WTC11 (cell line): ENCODE measurements at regions not wholly inside any gene's neighbourhood (a gene's known extent, or its start where the extent isn't known, plus 50 kb on each side); places are given as distances from the start of the nearest gene placed in this dataset.

Source experiments
- ATAC-seq: fragments of 200-7000 bp; cut with Tn5 transposase; 2 replicates; pipeline ENCODE4 v1.10.0; 2021; ENCODE audit warnings: mild to moderate bottlenecking, moderate library complexity
- CTCF ChIA-PET: fragments of 300-600 bp; sonication (Branson Sonifier 250); formaldehyde crosslinking; loops from one replicate; lab custom pipeline; 2021; ENCODE audit warnings: antibody characterized with exemption; lab: Charles Lee
- POLR2A ChIA-PET: fragments of 350-600 bp; sonication (Branson Sonifier 250); formaldehyde crosslinking; loops from one replicate; lab custom pipeline; 2021; ENCODE audit warnings: antibody characterized with exemption; lab: Charles Lee
- DNase-seq: peaks from one replicate; pipeline ENCODE4 v3.0.0; 2021; ENCODE audit warnings: low spot score
- H3K27ac Mint-ChIP-seq: 2 replicates; pipeline ENCODE4 v1.8.0; 2021; ENCODE audit warnings: mixed read lengths
- H3K27me3 Mint-ChIP-seq: 2 replicates; pipeline ENCODE4 v1.8.0; 2021; ENCODE audit warnings: low read depth, mild to moderate bottlenecking, moderate library complexity, mixed read lengths
- H3K36me3 Mint-ChIP-seq: 2 replicates; pipeline ENCODE4 v1.8.0; 2021; ENCODE audit warnings: mixed read lengths
- H3K4me1 Mint-ChIP-seq: 2 replicates; pipeline ENCODE4 v1.8.0; 2022; ENCODE audit warnings: mixed read lengths
- H3K4me3 Mint-ChIP-seq: 2 replicates; pipeline ENCODE4 v1.8.0; 2021; ENCODE audit warnings: mild to moderate bottlenecking, moderate library complexity, mixed read lengths
- H3K9me3 Mint-ChIP-seq: 2 replicates; pipeline ENCODE4 v1.8.0; 2021; ENCODE audit warnings: mixed read lengths
- EMX1 ChIP-seq: fragments of 250-450 bp; sonication (Bioruptor Pico); IDR thresholded peaks from 2 replicates; pipeline ENCODE4 v1.8.0; 2021; ENCODE audit warnings: mild to moderate bottlenecking
- FOXJ3 ChIP-seq: sonication (generic); formaldehyde crosslinking; IDR thresholded peaks from 2 replicates; pipeline ENCODE4 v1.9.0; 2021; ENCODE audit warnings: missing genetic modification reagents, mild to moderate bottlenecking, borderline replicate concordance
- GRHL2 ChIP-seq: fragments of 250-450 bp; sonication (Bioruptor Pico); IDR thresholded peaks from 2 replicates; pipeline ENCODE4 v1.8.0; 2022; ENCODE audit warnings: mild to moderate bottlenecking, moderate library complexity; ENCODE audit not compliant: insufficient replicate concordance, severe bottlenecking
- GTF2I ChIP-seq: fragments of 250-450 bp; sonication (Bioruptor Pico); conservative IDR thresholded peaks from 2 replicates; pipeline ENCODE4 v1.4.0; 2021; ENCODE audit warnings: mild to moderate bottlenecking
- JAZF1 ChIP-seq: fragments of 250-450 bp; sonication (Bioruptor Pico); IDR thresholded peaks from 2 replicates; pipeline ENCODE4 v1.9.0; 2021; ENCODE audit warnings: moderate library complexity, mild to moderate bottlenecking, inconsistent platforms
- MYBL2 ChIP-seq: sonication (generic); formaldehyde crosslinking; IDR thresholded peaks from 2 replicates; pipeline ENCODE4 v1.8.1; 2023; ENCODE audit warnings: mild to moderate bottlenecking, moderate library complexity, missing genetic modification reagents
- NFATC4 ChIP-seq: fragments of 250-450 bp; sonication (Bioruptor Pico); IDR thresholded peaks from 2 replicates; pipeline ENCODE4 v1.9.0; 2021; ENCODE audit warnings: mild to moderate bottlenecking
- NR2C2 ChIP-seq: sonication (generic); formaldehyde crosslinking; IDR thresholded peaks from 2 replicates; pipeline ENCODE4 v1.8.0; 2022; ENCODE audit warnings: mild to moderate bottlenecking, missing genetic modification reagents
- ZNF121 ChIP-seq: sonication (generic); formaldehyde crosslinking; IDR thresholded peaks from 2 replicates; pipeline ENCODE4 v1.8.0; 2023; ENCODE audit warnings: missing genetic modification reagents
- ZNF263 ChIP-seq: sonication (generic); formaldehyde crosslinking; IDR thresholded peaks from 2 replicates; pipeline ENCODE4 v1.8.1; 2022; ENCODE audit warnings: low read depth, mild to moderate bottlenecking, moderate library complexity, missing genetic modification reagents
- TF ChIP-seq, protein P1 (sequence below): fragments of 200-600 bp; IDR thresholded peaks from 2 replicates; pipeline ENCODE4 v1.8.0; 2022; ENCODE audit warnings: antibody characterized with exemption
- TF ChIP-seq, protein P2 (sequence below): sonication (generic); formaldehyde crosslinking; IDR thresholded peaks from 2 replicates; pipeline ENCODE4 v1.8.1; 2023; ENCODE audit warnings: mild to moderate bottlenecking, missing genetic modification reagents, moderate library complexity
- TF ChIP-seq, protein P3 (sequence below): fragments of 250-450 bp; sonication (Bioruptor Pico); IDR thresholded peaks from 2 replicates; pipeline ENCODE4 v1.8.0; 2021; ENCODE audit warnings: mild to moderate bottlenecking
- TF ChIP-seq, protein P4 (sequence below): fragments of 250-450 bp; sonication (Bioruptor Pico); IDR thresholded peaks from 2 replicates; pipeline ENCODE4 v1.9.0; 2021; ENCODE audit warnings: moderate library complexity, mild to moderate bottlenecking, inconsistent platforms, borderline replicate concordance
- TF ChIP-seq, protein P5 (sequence below): sonication (generic); formaldehyde crosslinking; IDR thresholded peaks from 2 replicates; pipeline ENCODE4 v1.8.0; 2022; ENCODE audit warnings: mild to moderate bottlenecking, missing genetic modification reagents
- TF ChIP-seq, protein P6 (sequence below): sonication (generic); formaldehyde crosslinking; IDR thresholded peaks from 2 replicates; pipeline ENCODE4 v1.8.1; 2022; ENCODE audit warnings: mild to moderate bottlenecking, missing genetic modification reagents, moderate library complexity, borderline replicate concordance
- TF ChIP-seq, protein P7 (sequence below): sonication (generic); formaldehyde crosslinking; conservative IDR thresholded peaks from 2 replicates; pipeline ENCODE4 v1.8.1; 2023; ENCODE audit warnings: mild to moderate bottlenecking, low read depth, missing genetic modification reagents, moderate library complexity

DNA sequence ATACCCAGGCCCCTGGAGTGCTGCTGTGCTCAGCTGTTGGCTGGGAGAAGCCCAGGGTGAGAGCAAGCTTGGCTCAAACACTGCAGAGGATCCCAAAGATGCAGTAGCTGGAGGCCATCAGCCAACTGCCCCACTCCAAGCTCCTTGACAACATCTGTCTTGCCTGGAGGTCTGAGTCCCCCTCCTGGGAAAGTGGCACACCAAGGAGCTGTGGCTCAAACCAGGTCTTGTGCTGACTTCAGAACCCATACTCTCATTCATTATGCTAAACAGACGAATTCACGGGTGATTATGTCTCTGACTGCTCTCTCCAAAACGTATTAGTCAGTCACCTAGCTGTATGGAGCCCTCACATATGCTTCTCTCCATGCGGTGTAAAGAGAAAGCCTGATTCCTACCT lies 206.1 kb downstream of the TTC32 start:
- ATAC-seq (no peak), DNase-seq (no peak)
- TF ChIP-seq, protein P1, sequence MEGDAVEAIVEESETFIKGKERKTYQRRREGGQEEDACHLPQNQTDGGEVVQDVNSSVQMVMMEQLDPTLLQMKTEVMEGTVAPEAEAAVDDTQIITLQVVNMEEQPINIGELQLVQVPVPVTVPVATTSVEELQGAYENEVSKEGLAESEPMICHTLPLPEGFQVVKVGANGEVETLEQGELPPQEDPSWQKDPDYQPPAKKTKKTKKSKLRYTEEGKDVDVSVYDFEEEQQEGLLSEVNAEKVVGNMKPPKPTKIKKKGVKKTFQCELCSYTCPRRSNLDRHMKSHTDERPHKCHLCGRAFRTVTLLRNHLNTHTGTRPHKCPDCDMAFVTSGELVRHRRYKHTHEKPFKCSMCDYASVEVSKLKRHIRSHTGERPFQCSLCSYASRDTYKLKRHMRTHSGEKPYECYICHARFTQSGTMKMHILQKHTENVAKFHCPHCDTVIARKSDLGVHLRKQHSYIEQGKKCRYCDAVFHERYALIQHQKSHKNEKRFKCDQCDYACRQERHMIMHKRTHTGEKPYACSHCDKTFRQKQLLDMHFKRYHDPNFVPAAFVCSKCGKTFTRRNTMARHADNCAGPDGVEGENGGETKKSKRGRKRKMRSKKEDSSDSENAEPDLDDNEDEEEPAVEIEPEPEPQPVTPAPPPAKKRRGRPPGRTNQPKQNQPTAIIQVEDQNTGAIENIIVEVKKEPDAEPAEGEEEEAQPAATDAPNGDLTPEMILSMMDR: no peak
- TF ChIP-seq, protein P2, sequence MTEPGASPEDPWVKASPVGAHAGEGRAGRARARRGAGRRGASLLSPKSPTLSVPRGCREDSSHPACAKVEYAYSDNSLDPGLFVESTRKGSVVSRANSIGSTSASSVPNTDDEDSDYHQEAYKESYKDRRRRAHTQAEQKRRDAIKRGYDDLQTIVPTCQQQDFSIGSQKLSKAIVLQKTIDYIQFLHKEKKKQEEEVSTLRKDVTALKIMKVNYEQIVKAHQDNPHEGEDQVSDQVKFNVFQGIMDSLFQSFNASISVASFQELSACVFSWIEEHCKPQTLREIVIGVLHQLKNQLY (CRISPR knock-in tag): no peak
- no peak for TF ChIP-seq EMX1 (CRISPR knock-in tag)
- no peak for TF ChIP-seq JAZF1 (CRISPR knock-in tag)
- TF ChIP-seq, protein P3, sequence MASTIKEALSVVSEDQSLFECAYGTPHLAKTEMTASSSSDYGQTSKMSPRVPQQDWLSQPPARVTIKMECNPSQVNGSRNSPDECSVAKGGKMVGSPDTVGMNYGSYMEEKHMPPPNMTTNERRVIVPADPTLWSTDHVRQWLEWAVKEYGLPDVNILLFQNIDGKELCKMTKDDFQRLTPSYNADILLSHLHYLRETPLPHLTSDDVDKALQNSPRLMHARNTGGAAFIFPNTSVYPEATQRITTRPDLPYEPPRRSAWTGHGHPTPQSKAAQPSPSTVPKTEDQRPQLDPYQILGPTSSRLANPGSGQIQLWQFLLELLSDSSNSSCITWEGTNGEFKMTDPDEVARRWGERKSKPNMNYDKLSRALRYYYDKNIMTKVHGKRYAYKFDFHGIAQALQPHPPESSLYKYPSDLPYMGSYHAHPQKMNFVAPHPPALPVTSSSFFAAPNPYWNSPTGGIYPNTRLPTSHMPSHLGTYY (CRISPR knock-in tag): no peak
- TF ChIP-seq, protein P4, sequence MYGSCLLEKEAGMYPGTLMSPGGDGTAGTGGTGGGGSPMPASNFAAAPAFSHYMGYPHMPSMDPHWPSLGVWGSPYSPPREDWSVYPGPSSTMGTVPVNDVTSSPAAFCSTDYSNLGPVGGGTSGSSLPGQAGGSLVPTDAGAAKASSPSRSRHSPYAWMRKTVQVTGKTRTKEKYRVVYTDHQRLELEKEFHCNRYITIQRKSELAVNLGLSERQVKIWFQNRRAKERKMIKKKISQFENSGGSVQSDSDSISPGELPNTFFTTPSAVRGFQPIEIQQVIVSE: no peak
- TF ChIP-seq, protein P5, sequence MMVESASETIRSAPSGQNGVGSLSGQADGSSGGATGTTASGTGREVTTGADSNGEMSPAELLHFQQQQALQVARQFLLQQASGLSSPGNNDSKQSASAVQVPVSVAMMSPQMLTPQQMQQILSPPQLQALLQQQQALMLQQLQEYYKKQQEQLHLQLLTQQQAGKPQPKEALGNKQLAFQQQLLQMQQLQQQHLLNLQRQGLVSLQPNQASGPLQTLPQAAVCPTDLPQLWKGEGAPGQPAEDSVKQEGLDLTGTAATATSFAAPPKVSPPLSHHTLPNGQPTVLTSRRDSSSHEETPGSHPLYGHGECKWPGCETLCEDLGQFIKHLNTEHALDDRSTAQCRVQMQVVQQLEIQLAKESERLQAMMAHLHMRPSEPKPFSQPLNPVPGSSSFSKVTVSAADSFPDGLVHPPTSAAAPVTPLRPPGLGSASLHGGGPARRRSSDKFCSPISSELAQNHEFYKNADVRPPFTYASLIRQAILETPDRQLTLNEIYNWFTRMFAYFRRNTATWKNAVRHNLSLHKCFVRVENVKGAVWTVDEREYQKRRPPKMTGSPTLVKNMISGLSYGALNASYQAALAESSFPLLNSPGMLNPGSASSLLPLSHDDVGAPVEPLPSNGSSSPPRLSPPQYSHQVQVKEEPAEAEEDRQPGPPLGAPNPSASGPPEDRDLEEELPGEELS (CRISPR knock-in tag): no peak
- no peak for TF ChIP-seq FOXJ3 (CRISPR knock-in tag)
- no peak overlapping the region for H3K4me3 Mint-ChIP-seq
- ChIA-PET CTCF (interaction anchor here (1.1 to 1.8 kb wide), 2 partner anchors 9 to 51 kb away, joined by 5 to 7 read pairs; no protein-coding TSS in a partner anchor), POLR2A (no interaction called here)
- H3K27me3 Mint-ChIP-seq: peaks cover 7% of the 10 kb centered on the region
- no peak overlapping the region for H3K27ac Mint-ChIP-seq
- peaks cover 23% of the 10 kb centered on the region for H3K9me3 Mint-ChIP-seq
- peaks cover 7% of the 10 kb centered on the region for H3K36me3 Mint-ChIP-seq
- no peaks in the 10 kb centered on the region for H3K4me1 Mint-ChIP-seq

DNA sequence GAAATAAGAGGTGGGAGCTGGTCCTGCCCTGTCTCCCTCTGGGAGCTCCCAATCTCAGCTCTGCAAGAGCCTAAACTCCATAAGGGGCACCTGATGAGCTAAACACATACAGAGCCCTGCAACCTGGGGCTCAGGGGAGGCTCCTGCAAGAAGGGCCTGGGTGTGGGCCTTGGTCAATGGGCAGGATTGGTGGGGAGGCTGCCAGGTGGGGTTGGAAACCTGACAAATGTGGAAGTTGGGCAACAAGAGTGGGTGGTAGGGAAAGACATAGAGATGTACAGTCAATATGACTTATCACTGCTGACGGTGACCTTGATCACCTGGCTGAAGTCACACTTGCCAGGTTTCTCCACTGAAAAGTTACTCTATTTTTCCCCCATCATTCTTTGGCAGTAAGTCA lies 209.9 kb downstream of the TTC32 start:
- H3K36me3 Mint-ChIP-seq: no peaks in the 10 kb centered on the region
- H3K4me3 Mint-ChIP-seq: no peak overlapping the region
- ChIA-PET POLR2A (interaction anchor here (0.7 kb wide), 1 partner anchor 326 kb away, joined by 5 read pairs; no protein-coding TSS in a partner anchor), CTCF (no interaction called here)
- no peak for ATAC-seq
- peaks cover 8% of the 10 kb centered on the region for H3K27me3 Mint-ChIP-seq
- H3K4me1 Mint-ChIP-seq: no peaks in the 10 kb centered on the region
- no peak overlapping the region for H3K27ac Mint-ChIP-seq
- TF ChIP-seq, protein P3 (CRISPR knock-in tag): no peak
- TF ChIP-seq, protein P4: no peak
- no peak for TF ChIP-seq GRHL2
- no peak for TF ChIP-seq NFATC4 (CRISPR knock-in tag)
- TF ChIP-seq, protein P6, sequence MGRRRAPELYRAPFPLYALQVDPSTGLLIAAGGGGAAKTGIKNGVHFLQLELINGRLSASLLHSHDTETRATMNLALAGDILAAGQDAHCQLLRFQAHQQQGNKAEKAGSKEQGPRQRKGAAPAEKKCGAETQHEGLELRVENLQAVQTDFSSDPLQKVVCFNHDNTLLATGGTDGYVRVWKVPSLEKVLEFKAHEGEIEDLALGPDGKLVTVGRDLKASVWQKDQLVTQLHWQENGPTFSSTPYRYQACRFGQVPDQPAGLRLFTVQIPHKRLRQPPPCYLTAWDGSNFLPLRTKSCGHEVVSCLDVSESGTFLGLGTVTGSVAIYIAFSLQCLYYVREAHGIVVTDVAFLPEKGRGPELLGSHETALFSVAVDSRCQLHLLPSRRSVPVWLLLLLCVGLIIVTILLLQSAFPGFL (CRISPR knock-in tag): no peak
- no peak for TF ChIP-seq NR2C2 (CRISPR knock-in tag)
- no peak for TF ChIP-seq ZNF263 (CRISPR knock-in tag)
- TF ChIP-seq MYBL2: no peak
- TF ChIP-seq, protein P1: no peak
- TF ChIP-seq GTF2I (CRISPR knock-in tag): no peak
- TF ChIP-seq, protein P7, sequence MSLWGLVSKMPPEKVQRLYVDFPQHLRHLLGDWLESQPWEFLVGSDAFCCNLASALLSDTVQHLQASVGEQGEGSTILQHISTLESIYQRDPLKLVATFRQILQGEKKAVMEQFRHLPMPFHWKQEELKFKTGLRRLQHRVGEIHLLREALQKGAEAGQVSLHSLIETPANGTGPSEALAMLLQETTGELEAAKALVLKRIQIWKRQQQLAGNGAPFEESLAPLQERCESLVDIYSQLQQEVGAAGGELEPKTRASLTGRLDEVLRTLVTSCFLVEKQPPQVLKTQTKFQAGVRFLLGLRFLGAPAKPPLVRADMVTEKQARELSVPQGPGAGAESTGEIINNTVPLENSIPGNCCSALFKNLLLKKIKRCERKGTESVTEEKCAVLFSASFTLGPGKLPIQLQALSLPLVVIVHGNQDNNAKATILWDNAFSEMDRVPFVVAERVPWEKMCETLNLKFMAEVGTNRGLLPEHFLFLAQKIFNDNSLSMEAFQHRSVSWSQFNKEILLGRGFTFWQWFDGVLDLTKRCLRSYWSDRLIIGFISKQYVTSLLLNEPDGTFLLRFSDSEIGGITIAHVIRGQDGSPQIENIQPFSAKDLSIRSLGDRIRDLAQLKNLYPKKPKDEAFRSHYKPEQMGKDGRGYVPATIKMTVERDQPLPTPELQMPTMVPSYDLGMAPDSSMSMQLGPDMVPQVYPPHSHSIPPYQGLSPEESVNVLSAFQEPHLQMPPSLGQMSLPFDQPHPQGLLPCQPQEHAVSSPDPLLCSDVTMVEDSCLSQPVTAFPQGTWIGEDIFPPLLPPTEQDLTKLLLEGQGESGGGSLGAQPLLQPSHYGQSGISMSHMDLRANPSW (CRISPR knock-in tag): no peak
- TF ChIP-seq ZNF121 (CRISPR knock-in tag): no peak
- no peak for DNase-seq
- H3K9me3 Mint-ChIP-seq: peaks cover 11% of the 10 kb centered on the region
